NCI-H1930 (cell line): ENCODE measurements at regions not wholly inside any gene's neighbourhood (a gene's known extent, or its start where the extent isn't known, plus 50 kb on each side); places are given as distances from the start of the nearest gene placed in this dataset.
"Not testable (repeated sequence)": the region's sequence is repeated elsewhere in the genome, so short reads cannot be mapped to it uniquely, and the experiment has no call there.

Experiments used
- DNase-seq, 2 experiments: peaks; one replicate each; lab custom pipeline; 2025; lab: John Stamatoyannopoulos, UW

GRCh38 chr5:20370061-20370460, 382.1 kb upstream of the CDH18 start:
- DNase-seq, result no peak

- DNase-seq, result no peak
Observed at GRCh38 chr5:20369518-20369885, 381.5 kb upstream of the CDH18 start.

GRCh38 chr5:20368571-20369517, 380.8 kb upstream of the CDH18 start:
- no peak for DNase-seq

DNA sequence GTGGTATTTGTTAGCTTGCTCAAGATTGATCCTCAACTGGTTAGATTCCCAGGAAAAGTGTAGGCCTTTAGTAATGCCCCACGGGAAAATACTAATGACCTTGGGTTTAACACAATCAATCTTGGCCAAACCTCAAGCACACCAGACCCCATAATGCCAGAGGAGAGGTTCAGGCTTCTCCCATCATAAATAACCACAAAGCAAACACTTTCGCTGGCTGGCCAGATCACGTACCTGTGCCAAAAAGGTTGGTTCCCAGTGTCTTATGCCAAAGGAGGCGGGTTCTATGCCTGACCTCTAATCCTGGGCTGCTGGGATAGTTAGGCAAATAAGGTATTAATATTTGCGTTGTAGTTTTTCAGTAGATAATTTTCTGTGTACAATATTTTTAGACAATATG, 379.2 kb upstream of the CDH18 start:
- DNase-seq, result no peak

- DNase-seq, result no peak
Observed at GRCh38 chr5:20360263-20360662, 372.3 kb upstream of the CDH18 start.

DNA sequence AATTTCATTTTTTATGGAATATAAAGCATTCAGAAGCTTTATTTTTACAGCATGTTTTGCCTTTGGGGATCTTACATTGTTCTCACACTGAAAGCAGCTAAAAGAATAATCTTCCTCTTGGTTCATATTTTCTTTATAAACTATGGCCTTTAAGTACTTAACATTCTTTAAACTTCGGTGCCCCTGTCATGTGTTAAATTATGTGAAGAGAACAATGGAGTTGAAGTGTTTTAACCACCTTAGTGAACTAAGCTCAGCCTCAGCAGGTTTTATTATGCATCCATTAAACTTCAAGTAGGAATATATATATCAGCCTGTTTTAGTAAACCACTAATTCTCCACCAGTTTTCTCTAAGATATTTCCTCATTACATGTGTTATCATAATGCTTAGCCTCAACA, 371.4 kb upstream of the CDH18 start:
- no peak for DNase-seq

GRCh38 chr5:20353499-20353898, 365.5 kb upstream of the CDH18 start:
- DNase-seq, result no peak

DNA sequence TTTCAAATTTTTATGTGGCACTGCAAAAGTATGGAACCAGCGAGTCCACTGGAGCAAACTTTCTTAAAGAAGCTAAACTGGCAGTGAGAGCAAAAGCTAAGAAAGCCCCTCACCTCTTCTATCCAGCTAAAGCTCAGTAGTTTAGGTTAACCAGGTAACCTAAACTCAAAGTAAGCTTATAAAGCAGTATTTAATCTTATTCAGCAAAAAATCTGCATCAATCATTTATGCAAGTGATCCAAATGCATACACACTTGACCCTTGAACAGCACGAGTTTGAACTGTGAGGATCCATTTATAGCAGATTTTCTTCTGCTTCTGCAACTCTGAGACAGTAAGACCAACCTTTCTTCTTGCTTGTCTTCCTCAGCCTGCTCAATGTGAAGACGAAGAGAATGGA, 363.8 kb upstream of the CDH18 start:
- no peak for DNase-seq

- no peak for DNase-seq
Observed at GRCh38 chr5:20348321-20348720, 360.3 kb upstream of the CDH18 start.

DNA sequence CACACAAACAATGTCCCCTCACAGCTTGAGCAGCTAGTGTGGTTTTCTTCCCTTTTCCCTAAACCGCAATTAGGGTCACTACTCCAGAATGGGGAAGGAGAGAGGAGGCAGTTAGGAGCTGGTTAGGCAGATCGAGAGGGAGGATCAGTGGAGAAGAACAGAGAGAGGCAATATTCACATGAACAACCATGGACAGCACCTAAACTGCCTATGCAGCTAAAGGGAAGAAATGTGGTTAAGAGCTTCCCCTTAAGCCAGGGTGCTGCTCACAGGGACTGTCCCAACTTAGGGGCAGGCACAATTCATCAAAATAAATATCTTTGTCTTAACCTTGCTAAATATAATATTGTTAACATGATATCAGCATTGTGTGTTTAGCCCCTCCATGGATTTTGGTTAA, 359.3 kb upstream of the CDH18 start:
- DNase-seq, result no peak

- no peak for DNase-seq
Observed at GRCh38 chr5:20340126-20340525, 352.1 kb upstream of the CDH18 start.

DNA sequence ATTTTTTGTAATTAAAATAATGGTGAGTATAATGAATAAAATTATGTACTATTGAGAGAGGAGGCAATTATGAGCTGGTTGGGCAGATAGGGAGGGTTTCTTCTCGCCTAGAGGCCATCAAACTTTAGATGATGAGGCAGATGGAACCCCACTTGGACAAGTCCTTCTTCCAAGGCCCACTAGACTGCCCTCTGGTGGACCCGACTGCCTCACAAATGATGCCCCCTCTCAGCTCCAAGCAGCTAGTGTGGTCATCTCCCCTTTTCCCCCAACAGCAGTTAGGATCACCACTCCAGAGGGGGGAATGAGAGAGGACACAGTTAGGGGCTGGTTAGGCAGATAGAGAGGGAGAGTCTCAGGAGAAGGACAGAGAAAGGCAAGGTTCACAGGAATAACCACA, 348.0 kb upstream of the CDH18 start:
- no peak for DNase-seq

DNA sequence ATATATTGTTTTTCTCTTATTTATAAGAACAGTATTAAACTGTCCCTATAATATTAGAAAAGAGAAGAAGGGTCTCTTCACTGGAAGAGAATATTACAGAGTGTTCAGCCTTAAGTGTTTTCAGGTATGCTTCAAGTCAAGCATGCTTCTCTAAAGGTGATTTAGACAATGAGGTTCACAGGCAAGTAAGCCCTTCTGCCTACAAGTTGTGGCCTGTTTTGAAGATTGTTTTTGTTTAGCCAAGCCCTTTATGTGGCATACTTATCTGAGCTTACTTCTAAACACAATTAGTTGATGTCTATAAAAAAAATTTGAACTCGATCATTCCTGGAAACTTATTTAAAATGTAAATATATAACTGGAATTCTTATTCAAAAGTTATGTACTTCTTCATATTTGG, 343.8 kb upstream of the CDH18 start:
- DNase-seq, result no peak

GRCh38 chr5:20323323-20323722, 335.3 kb upstream of the CDH18 start:
- DNase-seq, result no peak

GRCh38 chr5:20307391-20307790, 319.4 kb upstream of the CDH18 start:
- no peak for DNase-seq

DNA sequence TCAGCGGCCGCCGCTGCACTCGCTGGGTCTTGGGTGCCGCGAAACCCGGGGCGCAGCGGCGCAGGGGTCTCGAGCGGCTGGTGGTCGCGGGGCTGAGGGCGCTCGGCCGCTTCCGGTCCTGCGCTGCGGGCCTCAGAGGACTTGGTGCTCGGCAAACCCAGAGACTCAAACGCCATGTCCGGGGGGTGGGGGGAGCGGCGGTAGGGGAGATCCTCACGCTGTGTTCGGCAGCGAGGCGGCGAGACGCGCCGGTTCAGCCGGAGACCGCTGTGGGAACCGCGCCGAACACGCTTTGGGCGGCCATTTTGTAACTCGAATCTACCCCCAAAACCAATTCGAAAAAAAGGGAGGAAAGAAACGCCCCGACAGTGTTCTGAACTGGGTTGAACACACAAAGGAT, 317.5 kb upstream of the CDH18 start:
- no peak for DNase-seq

DNA sequence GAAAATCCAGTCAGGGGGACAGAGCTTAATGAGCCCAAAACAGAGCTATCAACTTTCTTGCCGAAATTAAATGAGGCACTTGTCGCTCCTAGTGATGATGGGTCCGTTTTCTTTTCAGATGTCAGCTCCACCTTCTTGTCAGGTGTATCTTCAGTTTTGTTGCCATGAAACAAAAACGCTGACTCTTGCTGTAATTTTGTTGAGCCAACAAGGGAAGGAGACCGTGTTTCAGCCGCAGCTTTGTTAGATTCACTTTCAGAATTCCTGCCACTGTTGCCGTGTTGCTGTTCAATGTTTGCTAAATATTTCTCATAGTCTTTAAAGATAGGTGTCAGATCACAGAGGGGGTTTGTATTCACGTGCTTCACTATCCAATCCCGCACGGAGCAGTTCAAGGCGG, 316.6 kb upstream of the CDH18 start:
- DNase-seq, result not testable (repeated sequence)

DNA sequence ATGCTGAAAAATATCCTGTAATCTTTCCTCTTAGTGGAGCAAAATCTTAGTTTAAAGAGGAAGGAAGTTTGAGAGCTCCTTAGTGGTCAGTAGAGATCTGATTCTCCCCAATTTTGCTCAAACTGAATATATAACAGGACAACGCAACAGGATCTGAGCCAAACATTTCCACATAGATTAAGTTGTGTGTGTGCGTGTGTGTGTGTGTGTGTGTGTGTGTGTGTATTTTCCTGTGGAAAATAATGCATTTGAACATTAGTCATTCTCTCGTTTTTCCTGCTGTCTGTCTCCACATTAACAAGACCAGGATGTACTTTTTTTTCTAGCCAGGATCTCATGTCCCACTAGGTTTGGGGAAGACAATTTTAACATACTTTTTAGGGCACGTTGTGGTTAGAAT, 312.1 kb upstream of the CDH18 start:
- no peak for DNase-seq

DNA sequence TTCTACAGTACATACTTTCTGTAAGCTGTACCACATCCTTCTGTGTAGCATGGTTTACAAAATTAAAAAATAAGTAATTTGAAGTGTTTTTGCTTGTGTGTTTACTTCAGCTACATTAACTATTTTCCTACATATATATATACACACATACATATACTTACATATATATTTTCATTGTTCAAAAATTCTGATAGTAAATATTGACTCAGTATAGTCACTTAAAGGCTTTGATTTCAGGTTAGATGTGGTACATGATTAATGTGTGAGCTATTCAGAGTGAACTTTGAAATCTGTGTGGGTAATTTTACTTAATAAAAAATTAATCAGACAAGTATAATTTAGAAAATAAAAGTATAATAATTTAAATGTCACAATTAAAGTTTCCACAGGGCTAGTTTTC, 306.7 kb upstream of the CDH18 start:
- no peak for DNase-seq

DNA sequence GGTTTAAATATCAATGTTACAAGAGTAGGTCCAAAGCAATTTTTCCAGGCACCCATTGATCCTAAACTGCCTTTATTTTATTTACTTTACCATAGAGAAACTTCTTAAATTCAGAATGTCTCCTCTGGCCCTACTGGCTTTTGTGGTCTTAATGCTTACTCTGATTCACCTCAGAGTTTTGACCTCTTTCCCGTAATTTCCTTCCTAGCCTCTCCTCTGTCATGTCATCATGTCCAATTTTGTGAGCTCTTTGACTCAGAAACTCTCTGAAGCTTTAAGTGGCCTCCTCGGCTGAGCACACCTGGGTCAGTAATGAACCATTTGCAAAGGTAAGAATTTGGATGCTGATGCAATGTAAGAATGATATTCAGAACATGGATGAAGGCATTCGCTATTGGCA, 303.8 kb upstream of the CDH18 start:
- no peak for DNase-seq

- no peak for DNase-seq
Observed at GRCh38 chr5:20287640-20288039, 299.6 kb upstream of the CDH18 start.

DNA sequence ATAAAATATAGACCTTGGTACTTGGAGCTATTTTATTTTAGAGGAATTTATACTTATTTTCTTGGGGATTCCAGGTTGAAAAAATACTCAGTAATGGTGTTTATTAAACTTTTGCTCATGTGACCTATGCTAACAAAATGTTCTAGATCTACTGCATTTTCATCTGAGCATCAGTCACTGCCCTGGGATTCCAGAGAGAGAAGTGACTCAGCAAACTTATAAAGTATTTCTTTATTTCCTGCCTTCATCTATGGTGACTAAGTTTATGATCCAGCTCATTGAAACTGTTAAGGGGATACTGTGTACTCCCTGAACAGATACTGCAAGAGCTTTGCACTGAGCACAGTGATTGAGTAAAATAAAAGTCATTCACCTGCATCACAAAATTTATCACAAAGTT, 298.5 kb upstream of the CDH18 start:
- DNase-seq, result no peak

- DNase-seq, result no peak
Observed at GRCh38 chr5:20276959-20277263, 288.9 kb upstream of the CDH18 start.
